HEK293 (cell line): ENCODE measurements at regions not wholly inside any gene's neighbourhood (a gene's known extent, or its start where the extent isn't known, plus 50 kb on each side); places are given as distances from the start of the nearest gene placed in this dataset.

ENCODE experiments used
- CTCF ChIA-PET: fragments of 350-600 bp; formaldehyde crosslinking; extraction: SDS; loops from one replicate; lab custom pipeline; 2021; ENCODE audit warnings: antibody characterized with exemption; lab: Yijun Ruan, JAX
- POLR2A ChIA-PET: fragments of 300-600 bp; formaldehyde crosslinking; extraction: SDS; loops from one replicate; lab custom pipeline; 2020; ENCODE audit warnings: antibody characterized with exemption, inconsistent platforms; lab: Yijun Ruan, JAX
- H3K27ac ChIP-seq: fragments of 200-500 bp; sonication (Bioruptor generic); 2 replicates; pipeline ENCODE4 v1.5.1; 2014; ENCODE audit warnings: low read depth, low read length, control low read depth, inconsistent platforms; ENCODE audit errors: extremely low read depth
- H3K36me3 ChIP-seq, 2 experiments: fragments of 200-500 bp in 1 of 2; sonication (Bioruptor generic) in 1 of 2; 1 replicate in 1 of 2; 2 replicates in 1 of 2; pipeline ENCODE4 v1.5.1; 2014 to 2017; ENCODE audit warnings: inconsistent platforms in 2 of 2, low read length in 2 of 2; ENCODE audit not compliant: control insufficient read depth in 2 of 2, insufficient read depth in 1 of 2
- H3K4me1 ChIP-seq: fragments of 200-500 bp; sonication (Bioruptor generic); 2 replicates; pipeline ENCODE4 v1.5.1; 2014; ENCODE audit warnings: mild to moderate bottlenecking, low read length, inconsistent platforms; ENCODE audit not compliant: control insufficient read depth, insufficient read depth
- H3K4me3 ChIP-seq: 2 replicates; pipeline ENCODE4 v1.5.1; 2011; ENCODE audit warnings: low read depth, mild to moderate bottlenecking, control low read depth, low read length, moderate library complexity
- H3K9me3 ChIP-seq: fragments of 200-500 bp; sonication (Bioruptor generic); 2 replicates; pipeline ENCODE4 v1.5.1; 2014; ENCODE audit warnings: low read depth, low read length, inconsistent platforms; ENCODE audit not compliant: control insufficient read depth, insufficient read depth
- EGR2 ChIP-seq: fragments of 450-650 bp; formaldehyde crosslinking; IDR thresholded peaks from 2 replicates; pipeline ENCODE4 v1.5.1; 2016; ENCODE audit warnings: low read depth, missing biosample characterization, missing genetic modification characterization
- GLIS1 ChIP-seq: fragments of 450-650 bp; formaldehyde crosslinking; IDR thresholded peaks from 2 replicates; pipeline ENCODE4 v1.5.1; 2016; ENCODE audit warnings: missing biosample characterization, missing genetic modification characterization
- HOXC10 ChIP-seq: sonication (generic); formaldehyde crosslinking; IDR thresholded peaks from 2 replicates; pipeline ENCODE4 v1.8.1; 2023; ENCODE audit warnings: mild to moderate bottlenecking, missing genetic modification reagents
- INSM2 ChIP-seq: fragments of 450-650 bp; formaldehyde crosslinking; IDR thresholded peaks from 2 replicates; pipeline ENCODE4 v1.5.1; 2016; ENCODE audit warnings: missing biosample characterization, missing genetic modification characterization
- KLF16 ChIP-seq: fragments of 450-650 bp; formaldehyde crosslinking; IDR thresholded peaks from 2 replicates; pipeline ENCODE4 v1.5.1; 2017; ENCODE audit warnings: missing biosample characterization, missing genetic modification characterization
- PRDM4 ChIP-seq: fragments of 450-650 bp; formaldehyde crosslinking; IDR thresholded peaks from 2 replicates; pipeline ENCODE4 v1.5.1; 2017; ENCODE audit warnings: missing biosample characterization, missing genetic modification characterization
- REST ChIP-seq: fragments of 450-650 bp; formaldehyde crosslinking; IDR thresholded peaks from 2 replicates; pipeline ENCODE4 v1.5.1; 2016; ENCODE audit warnings: missing biosample characterization, missing genetic modification characterization
- SCRT1 ChIP-seq: fragments of 450-650 bp; formaldehyde crosslinking; IDR thresholded peaks from 2 replicates; pipeline ENCODE4 v1.5.1; 2016; ENCODE audit warnings: missing biosample characterization, missing genetic modification characterization, borderline replicate concordance
- SP3 ChIP-seq: fragments of 450-650 bp; formaldehyde crosslinking; IDR thresholded peaks from 2 replicates; pipeline ENCODE4 v1.5.1; 2016; ENCODE audit warnings: missing biosample characterization, missing genetic modification characterization
- WT1 ChIP-seq: fragments of 450-650 bp; formaldehyde crosslinking; IDR thresholded peaks from 2 replicates; pipeline ENCODE4 v1.5.1; 2016; ENCODE audit warnings: missing biosample characterization, missing genetic modification characterization
- ZBTB17 ChIP-seq: fragments of 450-650 bp; formaldehyde crosslinking; IDR thresholded peaks from 2 replicates; pipeline ENCODE4 v1.5.1; 2016; ENCODE audit warnings: missing biosample characterization, missing genetic modification characterization
- ZBTB49 ChIP-seq: fragments of 450-650 bp; formaldehyde crosslinking; IDR thresholded peaks from 2 replicates; pipeline ENCODE4 v1.5.1; 2016; ENCODE audit warnings: missing biosample characterization, missing genetic modification characterization, low read depth
- ZBTB6 ChIP-seq: fragments of 450-650 bp; formaldehyde crosslinking; IDR thresholded peaks from 2 replicates; pipeline ENCODE4 v1.5.1; 2017; ENCODE audit warnings: missing biosample characterization, missing genetic modification characterization
- ZFHX2 ChIP-seq: fragments of 450-650 bp; formaldehyde crosslinking; conservative IDR thresholded peaks from 2 replicates; pipeline ENCODE4 v1.5.1; 2016; ENCODE audit warnings: missing biosample characterization, missing genetic modification characterization
- ZFP37 ChIP-seq: fragments of 450-650 bp; formaldehyde crosslinking; IDR thresholded peaks from 2 replicates; pipeline ENCODE4 v1.5.1; 2016; ENCODE audit warnings: missing biosample characterization, missing genetic modification characterization
- ZIC2 ChIP-seq: fragments of 450-650 bp; formaldehyde crosslinking; IDR thresholded peaks from 2 replicates; pipeline ENCODE4 v1.5.1; 2016; ENCODE audit warnings: missing biosample characterization, missing genetic modification characterization
- ZNF121 ChIP-seq: fragments of 450-650 bp; formaldehyde crosslinking; IDR thresholded peaks from 2 replicates; pipeline ENCODE4 v1.5.1; 2016; ENCODE audit warnings: missing biosample characterization, missing genetic modification characterization
- ZNF174 ChIP-seq: fragments of 450-650 bp; formaldehyde crosslinking; IDR thresholded peaks from 2 replicates; pipeline ENCODE4 v1.5.0; 2017; ENCODE audit warnings: missing biosample characterization, mild to moderate bottlenecking, missing genetic modification characterization
- ZNF26 ChIP-seq: fragments of 450-650 bp; formaldehyde crosslinking; IDR thresholded peaks from 2 replicates; pipeline ENCODE4 v1.5.1; 2016; ENCODE audit warnings: missing biosample characterization, missing genetic modification characterization
- ZNF324 ChIP-seq: fragments of 450-650 bp; formaldehyde crosslinking; IDR thresholded peaks from 2 replicates; pipeline ENCODE4 v1.5.1; 2016; ENCODE audit warnings: missing biosample characterization, missing genetic modification characterization
- ZNF391 ChIP-seq: fragments of 450-650 bp; formaldehyde crosslinking; IDR thresholded peaks from 2 replicates; pipeline ENCODE4 v1.5.1; 2016; ENCODE audit warnings: low read depth, missing biosample characterization, missing genetic modification characterization, borderline replicate concordance
- ZNF404 ChIP-seq: fragments of 450-650 bp; formaldehyde crosslinking; IDR thresholded peaks from 2 replicates; pipeline ENCODE4 v1.5.1; 2017; ENCODE audit warnings: missing biosample characterization, missing genetic modification characterization
- ZNF529 ChIP-seq: fragments of 450-650 bp; formaldehyde crosslinking; IDR thresholded peaks from 2 replicates; pipeline ENCODE4 v1.5.1; 2017; ENCODE audit warnings: missing genetic modification characterization, missing biosample characterization; ENCODE audit not compliant: insufficient replicate concordance
- ZNF792 ChIP-seq: fragments of 450-650 bp; formaldehyde crosslinking; IDR thresholded peaks from 2 replicates; pipeline ENCODE4 v1.5.1; 2016; ENCODE audit warnings: missing biosample characterization, missing genetic modification characterization

- TF ChIP-seq REST (tag by site-specific recombination) (no peak), ZNF324 (tag by site-specific recombination) (no peak), ZFP37 (no peak), ZNF174 (tag by site-specific recombination) (no peak)
Measured at GRCh38 chr15:39310633-39311032, 270.2 kb upstream of the THBS1 start (continued).

GRCh38 chr15:39312984-39313383 lies 267.9 kb upstream of the THBS1 start:
- POLR2A ChIA-PET: no interaction called here
- Histone ChIP-seq H3K36me3 (no peaks in the 10 kb centered on the region), H3K4me3 (no peak overlapping the region), H3K9me3 (no peaks in the 10 kb centered on the region)
- CTCF ChIA-PET: interaction anchor here (0.6 to 1.2 kb wide), 7 partner anchors 120 to 619 kb away, joined by 3 to 4 read pairs (median 3); no protein-coding TSS in a partner anchor
- no peak for TF ChIP-seq KLF16
- no peak for TF ChIP-seq ZNF26 (tag by site-specific recombination)
- no peak for TF ChIP-seq SP3
- no peak for TF ChIP-seq ZNF529 (tag by site-specific recombination)
- no peak for TF ChIP-seq ZNF391 (tag by site-specific recombination)
- TF ChIP-seq ZNF404: no peak
- no peak for TF ChIP-seq INSM2 (tag by site-specific recombination)
- no peak for TF ChIP-seq GLIS1 (tag by site-specific recombination)
- no peak for TF ChIP-seq PRDM4 (tag by site-specific recombination)
- TF ChIP-seq ZNF792 (tag by site-specific recombination): no peak
- no peak for TF ChIP-seq ZBTB6
- TF ChIP-seq SCRT1 (tag by site-specific recombination): no peak
- TF ChIP-seq WT1 (tag by site-specific recombination): no peak
- TF ChIP-seq ZIC2: no peak
- no peak for TF ChIP-seq ZNF121 (tag by site-specific recombination)
- no peak for TF ChIP-seq ZBTB17
- no peak for TF ChIP-seq ZBTB49 (tag by site-specific recombination)
- TF ChIP-seq ZFHX2: no peak
- no peak for TF ChIP-seq EGR2 (tag by site-specific recombination)
- no peak for TF ChIP-seq HOXC10
- TF ChIP-seq, all 188 proteins: peak for 0
- no peaks in the 10 kb centered on the region for H3K4me1 ChIP-seq
- H3K27ac ChIP-seq: no peak overlapping the region
